ENCODE measurements at regions not wholly inside any gene's neighbourhood (a gene's known extent, or its start where the extent isn't known, plus 50 kb on each side); places are given as distances from the start of the nearest gene placed in this dataset.

- no peak overlapping the region for H2AFZ ChIP-seq (ENCODE audit: low read length)
- H3K4me3 ChIP-seq (ENCODE audit: insufficient read depth, low read length), result no peak overlapping the region
- peaks cover 8% of the 10 kb centered on the region for H3K9me3 ChIP-seq (ENCODE audit: low read depth, low read length)
- H3K4me2 ChIP-seq (ENCODE audit: insufficient read depth, low read length), result no peak overlapping the region
- no peak overlapping the region for H3K27ac ChIP-seq (ENCODE audit: low read depth, low read length)
- H3K4me1 ChIP-seq (ENCODE audit: insufficient read depth, low read length), result no peaks in the 10 kb centered on the region
- H3K79me2 ChIP-seq (ENCODE audit: insufficient read depth, low read length), result no peaks in the 10 kb centered on the region
- no peaks in the 10 kb centered on the region for H3K27me3 ChIP-seq (ENCODE audit: insufficient read depth, low read length)
- no peaks in the 10 kb centered on the region for H3K36me3 ChIP-seq (ENCODE audit: insufficient read depth, low read length)
- no peaks in the 10 kb centered on the region for H4K20me1 ChIP-seq (ENCODE audit: insufficient read depth, low read length)
- TF ChIP-seq CTCF (IDR thresholded peaks at IDR 0.05; ENCODE audit: extremely low read depth, low read depth, low read length), result no peak
- DNase-seq (ENCODE audit: insufficient read length, low spot score, missing footprints), result no peak
Observed at GRCh38 chr13:57408312-57408711, 223.2 kb upstream of the PCDH17 start.

GRCh38 chr13:57409121-57409520 lies 222.4 kb upstream of the PCDH17 start:
- no peak overlapping the region for H3K4me2 ChIP-seq (ENCODE audit: insufficient read depth, low read length)
- H3K79me2 ChIP-seq (ENCODE audit: insufficient read depth, low read length), result no peaks in the 10 kb centered on the region
- no peak for DNase-seq (ENCODE audit: insufficient read length, low spot score, missing footprints)
- no peaks in the 10 kb centered on the region for H4K20me1 ChIP-seq (ENCODE audit: insufficient read depth, low read length)
- H2AFZ ChIP-seq (ENCODE audit: low read length), result no peak overlapping the region
- no peaks in the 10 kb centered on the region for H3K36me3 ChIP-seq (ENCODE audit: insufficient read depth, low read length)
- no peak for TF ChIP-seq CTCF (IDR thresholded peaks at IDR 0.05; ENCODE audit: extremely low read depth, low read depth, low read length)
- H3K27me3 ChIP-seq (ENCODE audit: insufficient read depth, low read length), result no peaks in the 10 kb centered on the region
- no peaks in the 10 kb centered on the region for H3K4me1 ChIP-seq (ENCODE audit: insufficient read depth, low read length)
- H3K9me3 ChIP-seq (ENCODE audit: low read depth, low read length), result peaks cover 10% of the 10 kb centered on the region
- H3K27ac ChIP-seq (ENCODE audit: low read depth, low read length), result no peak overlapping the region
- no peak overlapping the region for H3K4me3 ChIP-seq (ENCODE audit: insufficient read depth, low read length)

GRCh38 chr13:57409656-57410055 lies 221.9 kb upstream of the PCDH17 start:
- peaks cover 10% of the 10 kb centered on the region for H3K9me3 ChIP-seq (ENCODE audit: low read depth, low read length)
- no peak for DNase-seq (ENCODE audit: insufficient read length, low spot score, missing footprints)
- no peak overlapping the region for H2AFZ ChIP-seq (ENCODE audit: low read length)
- H3K36me3 ChIP-seq (ENCODE audit: insufficient read depth, low read length), result no peaks in the 10 kb centered on the region
- H4K20me1 ChIP-seq (ENCODE audit: insufficient read depth, low read length), result no peaks in the 10 kb centered on the region
- no peak for TF ChIP-seq CTCF (IDR thresholded peaks at IDR 0.05; ENCODE audit: extremely low read depth, low read depth, low read length)
- no peaks in the 10 kb centered on the region for H3K79me2 ChIP-seq (ENCODE audit: insufficient read depth, low read length)
- no peaks in the 10 kb centered on the region for H3K4me1 ChIP-seq (ENCODE audit: insufficient read depth, low read length)
- H3K27ac ChIP-seq (ENCODE audit: low read depth, low read length), result no peak overlapping the region
- no peak overlapping the region for H3K4me3 ChIP-seq (ENCODE audit: insufficient read depth, low read length)
- H3K4me2 ChIP-seq (ENCODE audit: insufficient read depth, low read length), result no peak overlapping the region
- no peaks in the 10 kb centered on the region for H3K27me3 ChIP-seq (ENCODE audit: insufficient read depth, low read length)

- no peak for DNase-seq (ENCODE audit: insufficient read length, low spot score, missing footprints)
- H3K27ac ChIP-seq (ENCODE audit: low read depth, low read length), result no peak overlapping the region
- H3K36me3 ChIP-seq (ENCODE audit: insufficient read depth, low read length), result no peaks in the 10 kb centered on the region
- no peak overlapping the region for H3K4me3 ChIP-seq (ENCODE audit: insufficient read depth, low read length)
- H3K27me3 ChIP-seq (ENCODE audit: insufficient read depth, low read length), result no peaks in the 10 kb centered on the region
- peaks cover 2% of the 10 kb centered on the region for H3K9me3 ChIP-seq (ENCODE audit: low read depth, low read length)
- H2AFZ ChIP-seq (ENCODE audit: low read length), result no peak overlapping the region
- no peak for TF ChIP-seq CTCF (IDR thresholded peaks at IDR 0.05; ENCODE audit: extremely low read depth, low read depth, low read length)
- no peaks in the 10 kb centered on the region for H3K4me1 ChIP-seq (ENCODE audit: insufficient read depth, low read length)
- H3K4me2 ChIP-seq (ENCODE audit: insufficient read depth, low read length), result no peak overlapping the region
- no peaks in the 10 kb centered on the region for H3K79me2 ChIP-seq (ENCODE audit: insufficient read depth, low read length)
- no peaks in the 10 kb centered on the region for H4K20me1 ChIP-seq (ENCODE audit: insufficient read depth, low read length)
Observed at GRCh38 chr13:57418067-57418677, 213.4 kb upstream of the PCDH17 start.

Data from osteoblast (primary cell).